ENCODE measurements at regions not wholly inside any gene's neighbourhood (a gene's known extent, or its start where the extent isn't known, plus 50 kb on each side); places are given as distances from the start of the nearest gene placed in this dataset.

- ATAC-seq (no peak), DNase-seq (no peak)
- H3K4me3 Mint-ChIP-seq, result no peak overlapping the region
- H3K36me3 Mint-ChIP-seq (ENCODE audit: low read depth), result no peaks in the 10 kb centered on the region
- ChIA-PET POLR2A (no interaction called here), CTCF (no interaction called here)
- H3K9me3 Mint-ChIP-seq, result peaks cover 1% of the 10 kb centered on the region
- intact Hi-C loops (cut with micrococcal nuclease), result no loop called here
- H3K27ac Mint-ChIP-seq, result no peak overlapping the region
- no peaks in the 10 kb centered on the region for H3K4me1 Mint-ChIP-seq (ENCODE audit: low read depth)
- no peak for TF ChIP-seq CTCF (IDR thresholded peaks at IDR 0.05)
- H3K27me3 Mint-ChIP-seq, result no peaks in the 10 kb centered on the region
Observed at GRCh38 chr11:42824067-42824466, 487.7 kb upstream of the API5 start.

- H3K4me1 Mint-ChIP-seq (ENCODE audit: low read depth), result no peaks in the 10 kb centered on the region
- H3K36me3 Mint-ChIP-seq (ENCODE audit: low read depth), result no peaks in the 10 kb centered on the region
- TF ChIP-seq CTCF (IDR thresholded peaks at IDR 0.05), result no peak
- peaks cover 1% of the 10 kb centered on the region for H3K9me3 Mint-ChIP-seq
- ATAC-seq (no peak), DNase-seq (no peak)
- no peak overlapping the region for H3K4me3 Mint-ChIP-seq
- no peak overlapping the region for H3K27ac Mint-ChIP-seq
- ChIA-PET POLR2A (no interaction called here), CTCF (no interaction called here)
- intact Hi-C loops (cut with micrococcal nuclease), result no loop called here
- no peaks in the 10 kb centered on the region for H3K27me3 Mint-ChIP-seq
Observed at GRCh38 chr11:42825598-42825997, 486.2 kb upstream of the API5 start.

DNA sequence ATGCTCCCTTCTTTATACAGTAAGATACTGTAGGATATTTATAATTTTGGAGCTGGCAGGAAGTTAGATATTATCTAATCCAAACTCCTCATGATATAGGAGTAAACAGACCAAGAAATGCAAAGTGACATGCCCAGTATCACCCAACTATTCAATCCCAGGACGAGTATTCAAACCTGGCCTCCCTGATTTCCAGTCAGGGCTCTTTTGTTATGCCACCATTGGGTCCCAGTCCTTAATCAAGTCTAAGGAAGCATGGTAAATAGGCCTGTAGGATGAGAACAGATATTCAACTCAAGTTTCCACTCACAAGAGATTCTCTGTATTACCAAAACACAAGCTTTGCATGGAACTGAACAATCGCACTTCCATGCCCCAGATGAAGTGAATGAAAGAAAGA, 484.0 kb upstream of the API5 start:
- Mint-ChIP-seq H3K4me1 (ENCODE audit: low read depth) (no peaks in the 10 kb centered on the region), H3K4me3 (no peak overlapping the region), H3K9me3 (no peaks in the 10 kb centered on the region), H3K27me3 (no peaks in the 10 kb centered on the region), H3K27ac (no peak overlapping the region), H3K36me3 (ENCODE audit: low read depth) (no peaks in the 10 kb centered on the region)
- no peak for ATAC-seq
- no peak for DNase-seq
- intact Hi-C loops (cut with micrococcal nuclease), result no loop called here
- no peak for TF ChIP-seq CTCF (IDR thresholded peaks at IDR 0.05)
- POLR2A ChIA-PET, result no interaction called here
- CTCF ChIA-PET, result no interaction called here

- ATAC-seq, result no peak
- DNase-seq, result no peak
- H3K27ac Mint-ChIP-seq, result no peak overlapping the region
- no peaks in the 10 kb centered on the region for H3K36me3 Mint-ChIP-seq (ENCODE audit: low read depth)
- ChIA-PET POLR2A (no interaction called here), CTCF (no interaction called here)
- H3K27me3 Mint-ChIP-seq, result no peaks in the 10 kb centered on the region
- no peaks in the 10 kb centered on the region for H3K4me1 Mint-ChIP-seq (ENCODE audit: low read depth)
- intact Hi-C loops (cut with micrococcal nuclease), result no loop called here
- no peaks in the 10 kb centered on the region for H3K9me3 Mint-ChIP-seq
- H3K4me3 Mint-ChIP-seq, result no peak overlapping the region
- no peak for TF ChIP-seq CTCF (IDR thresholded peaks at IDR 0.05)
Observed at GRCh38 chr11:42837994-42838393, 473.8 kb upstream of the API5 start.

GRCh38 chr11:42840176-42840829, 471.5 kb upstream of the API5 start:
- H3K4me1 Mint-ChIP-seq (ENCODE audit: low read depth), result no peaks in the 10 kb centered on the region
- POLR2A ChIA-PET, result no interaction called here
- no peak for TF ChIP-seq CTCF (IDR thresholded peaks at IDR 0.05)
- no peaks in the 10 kb centered on the region for H3K27me3 Mint-ChIP-seq
- no peak overlapping the region for H3K27ac Mint-ChIP-seq
- DNase-seq (no peak), ATAC-seq (no peak)
- H3K4me3 Mint-ChIP-seq, result no peak overlapping the region
- CTCF ChIA-PET, result no interaction called here
- H3K9me3 Mint-ChIP-seq, result no peaks in the 10 kb centered on the region
- intact Hi-C loops (cut with micrococcal nuclease), result loop anchor here (10.0 kb wide), 1 partner anchor 64 kb away; no protein-coding TSS in a partner anchor
- H3K36me3 Mint-ChIP-seq (ENCODE audit: low read depth), result no peaks in the 10 kb centered on the region

Measured in activated CD8-positive, alpha-beta T cell treated with anti-CD3 and anti-CD28 coated beads for 36 hours (primary cell).